Thyroid gland (tissue), 4 donors: ENCODE measurements at regions not wholly inside any gene's neighbourhood (a gene's known extent, or its start where the extent isn't known, plus 50 kb on each side); places are given as distances from the start of the nearest gene placed in this dataset.

Source experiments
- POLR2A ChIP-seq, 2 donors: fragments of 450-650 bp; IDR thresholded peaks; one replicate each; pipeline ENCODE4 v1.6.1; 2017; ENCODE audit warnings: antibody characterized with exemption in 2 of 2, mild to moderate bottlenecking in 2 of 2, moderate library complexity in 1 of 2
- TF ChIP-seq, protein P1 (sequence below), 6 experiments: fragments of 200-600 bp in 3 of 6; fragments of 450-650 bp in 3 of 6; sonication (generic) in 3 of 6; IDR thresholded peaks; one replicate each; pipeline ENCODE4 v1.5.1; 2016 to 2019; ENCODE audit warnings: antibody characterized with exemption in 6 of 6, mild to moderate bottlenecking in 2 of 6, inconsistent platforms in 1 of 6, moderate library complexity in 1 of 6

DNA sequence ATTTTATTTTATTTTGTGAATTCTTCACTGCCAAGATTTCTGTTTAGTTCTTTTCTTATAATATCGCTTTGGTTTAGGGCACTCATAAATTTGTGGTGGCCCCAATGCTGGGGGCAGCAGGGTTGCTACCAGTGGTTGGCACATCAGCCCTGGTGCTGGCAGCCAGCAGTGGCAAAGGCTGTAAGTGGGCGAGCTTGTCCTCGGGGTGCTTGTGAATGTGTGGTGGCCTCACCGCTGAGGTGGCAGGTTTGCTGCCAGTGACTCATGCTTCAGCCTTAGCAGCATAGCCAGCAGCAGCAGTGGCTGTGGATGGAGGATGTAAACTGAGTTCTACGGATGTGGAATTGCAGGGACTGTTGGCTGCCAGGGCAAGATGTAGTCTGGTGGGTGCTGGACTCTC is 262.9 kb upstream of the DMAC1 start:
- no peak for TF ChIP-seq POLR2A (IDR thresholded peaks at IDR 0.05)
- TF ChIP-seq, protein P1, sequence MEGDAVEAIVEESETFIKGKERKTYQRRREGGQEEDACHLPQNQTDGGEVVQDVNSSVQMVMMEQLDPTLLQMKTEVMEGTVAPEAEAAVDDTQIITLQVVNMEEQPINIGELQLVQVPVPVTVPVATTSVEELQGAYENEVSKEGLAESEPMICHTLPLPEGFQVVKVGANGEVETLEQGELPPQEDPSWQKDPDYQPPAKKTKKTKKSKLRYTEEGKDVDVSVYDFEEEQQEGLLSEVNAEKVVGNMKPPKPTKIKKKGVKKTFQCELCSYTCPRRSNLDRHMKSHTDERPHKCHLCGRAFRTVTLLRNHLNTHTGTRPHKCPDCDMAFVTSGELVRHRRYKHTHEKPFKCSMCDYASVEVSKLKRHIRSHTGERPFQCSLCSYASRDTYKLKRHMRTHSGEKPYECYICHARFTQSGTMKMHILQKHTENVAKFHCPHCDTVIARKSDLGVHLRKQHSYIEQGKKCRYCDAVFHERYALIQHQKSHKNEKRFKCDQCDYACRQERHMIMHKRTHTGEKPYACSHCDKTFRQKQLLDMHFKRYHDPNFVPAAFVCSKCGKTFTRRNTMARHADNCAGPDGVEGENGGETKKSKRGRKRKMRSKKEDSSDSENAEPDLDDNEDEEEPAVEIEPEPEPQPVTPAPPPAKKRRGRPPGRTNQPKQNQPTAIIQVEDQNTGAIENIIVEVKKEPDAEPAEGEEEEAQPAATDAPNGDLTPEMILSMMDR (IDR thresholded peaks at IDR 0.05) = no peak
